ENCODE measurements at regions not wholly inside any gene's neighbourhood (a gene's known extent, or its start where the extent isn't known, plus 50 kb on each side); places are given as distances from the start of the nearest gene placed in this dataset.

GRCh38 chr3:61349717-61350116 lies 98.5 kb upstream of the FHIT start:
- Mint-ChIP-seq H3K27me3 (ENCODE audit: insufficient read depth) (no peaks in the 10 kb centered on the region; the same call in 1 of the 2 replicates), H3K9me3 (peaks cover 19% of the 10 kb centered on the region), H3K27ac (no peak overlapping the region), H3K4me1 (ENCODE audit: low read depth) (no peaks in the 10 kb centered on the region), H3K4me3 (no peak overlapping the region), H3K36me3 (ENCODE audit: low read depth) (no peaks in the 10 kb centered on the region)
- TF ChIP-seq, protein P1, sequence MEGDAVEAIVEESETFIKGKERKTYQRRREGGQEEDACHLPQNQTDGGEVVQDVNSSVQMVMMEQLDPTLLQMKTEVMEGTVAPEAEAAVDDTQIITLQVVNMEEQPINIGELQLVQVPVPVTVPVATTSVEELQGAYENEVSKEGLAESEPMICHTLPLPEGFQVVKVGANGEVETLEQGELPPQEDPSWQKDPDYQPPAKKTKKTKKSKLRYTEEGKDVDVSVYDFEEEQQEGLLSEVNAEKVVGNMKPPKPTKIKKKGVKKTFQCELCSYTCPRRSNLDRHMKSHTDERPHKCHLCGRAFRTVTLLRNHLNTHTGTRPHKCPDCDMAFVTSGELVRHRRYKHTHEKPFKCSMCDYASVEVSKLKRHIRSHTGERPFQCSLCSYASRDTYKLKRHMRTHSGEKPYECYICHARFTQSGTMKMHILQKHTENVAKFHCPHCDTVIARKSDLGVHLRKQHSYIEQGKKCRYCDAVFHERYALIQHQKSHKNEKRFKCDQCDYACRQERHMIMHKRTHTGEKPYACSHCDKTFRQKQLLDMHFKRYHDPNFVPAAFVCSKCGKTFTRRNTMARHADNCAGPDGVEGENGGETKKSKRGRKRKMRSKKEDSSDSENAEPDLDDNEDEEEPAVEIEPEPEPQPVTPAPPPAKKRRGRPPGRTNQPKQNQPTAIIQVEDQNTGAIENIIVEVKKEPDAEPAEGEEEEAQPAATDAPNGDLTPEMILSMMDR (IDR thresholded peaks at IDR 0.05): no peak
- no peak for DNase-seq

GRCh38 chr3:61350782-61351309 lies 99.6 kb upstream of the FHIT start:
- H3K27ac Mint-ChIP-seq: no peak overlapping the region
- no peak overlapping the region for H3K4me3 Mint-ChIP-seq
- TF ChIP-seq, protein P1 (IDR thresholded peaks at IDR 0.05): no peak
- no peaks in the 10 kb centered on the region for H3K4me1 Mint-ChIP-seq (ENCODE audit: low read depth)
- no peak for DNase-seq
- no peaks in the 10 kb centered on the region for H3K27me3 Mint-ChIP-seq (ENCODE audit: insufficient read depth)
- no peaks in the 10 kb centered on the region for H3K36me3 Mint-ChIP-seq (ENCODE audit: low read depth)
- H3K9me3 Mint-ChIP-seq: peaks cover 19% of the 10 kb centered on the region

DNA sequence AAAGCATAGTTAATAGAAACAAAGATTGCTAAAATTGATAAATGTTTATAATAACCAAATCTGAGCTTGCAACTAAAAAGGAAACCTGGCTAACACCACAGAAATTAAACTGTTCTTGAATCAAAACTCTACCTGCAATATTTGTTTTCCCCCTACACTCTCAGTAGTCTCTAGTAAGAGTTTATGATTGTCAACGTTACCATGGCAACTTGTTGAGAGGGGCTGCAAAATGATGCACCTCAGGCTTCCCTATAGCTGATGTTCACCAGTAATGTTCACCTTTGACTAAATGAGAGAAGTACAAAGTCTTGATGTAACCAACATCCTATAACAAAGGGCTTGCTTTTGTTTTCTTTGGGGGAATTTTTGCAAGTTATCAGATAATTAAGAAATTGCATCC lies 101.1 kb upstream of the FHIT start:
- TF ChIP-seq, protein P1 (IDR thresholded peaks at IDR 0.05): no peak
- Mint-ChIP-seq H3K9me3 (peaks cover 14% of the 10 kb centered on the region), H3K27ac (no peak overlapping the region), H3K4me3 (no peak overlapping the region), H3K4me1 (ENCODE audit: low read depth) (no peaks in the 10 kb centered on the region), H3K27me3 (ENCODE audit: insufficient read depth) (no peaks in the 10 kb centered on the region), H3K36me3 (ENCODE audit: low read depth) (no peaks in the 10 kb centered on the region)
- no peak for DNase-seq

DNA sequence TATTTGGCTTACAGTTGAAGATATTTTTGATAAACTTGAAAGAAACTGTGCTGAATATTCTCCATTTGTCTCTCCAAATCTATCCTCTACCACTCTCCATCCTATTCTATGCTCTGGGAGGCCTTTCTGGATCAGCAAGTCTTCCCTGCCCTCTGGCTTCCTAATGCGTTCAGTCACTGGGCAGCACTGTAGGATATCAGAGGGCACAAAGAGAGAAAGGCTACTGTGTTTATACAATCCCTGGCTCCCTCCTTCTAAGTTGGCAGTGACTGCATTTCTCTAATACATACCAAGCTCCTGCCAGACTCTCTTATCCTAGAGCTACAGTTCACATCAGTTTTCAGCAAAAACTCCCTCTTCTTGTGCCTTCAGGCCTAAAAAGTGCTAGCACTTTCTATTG lies 102.1 kb upstream of the FHIT start:
- Mint-ChIP-seq H3K36me3 (ENCODE audit: low read depth) (no peaks in the 10 kb centered on the region), H3K27me3 (ENCODE audit: insufficient read depth) (no peaks in the 10 kb centered on the region), H3K9me3 (peaks cover 14% of the 10 kb centered on the region), H3K4me3 (no peak overlapping the region), H3K27ac (no peak overlapping the region), H3K4me1 (ENCODE audit: low read depth) (no peaks in the 10 kb centered on the region)
- TF ChIP-seq, protein P1 (IDR thresholded peaks at IDR 0.05): no peak
- no peak for DNase-seq

DNA sequence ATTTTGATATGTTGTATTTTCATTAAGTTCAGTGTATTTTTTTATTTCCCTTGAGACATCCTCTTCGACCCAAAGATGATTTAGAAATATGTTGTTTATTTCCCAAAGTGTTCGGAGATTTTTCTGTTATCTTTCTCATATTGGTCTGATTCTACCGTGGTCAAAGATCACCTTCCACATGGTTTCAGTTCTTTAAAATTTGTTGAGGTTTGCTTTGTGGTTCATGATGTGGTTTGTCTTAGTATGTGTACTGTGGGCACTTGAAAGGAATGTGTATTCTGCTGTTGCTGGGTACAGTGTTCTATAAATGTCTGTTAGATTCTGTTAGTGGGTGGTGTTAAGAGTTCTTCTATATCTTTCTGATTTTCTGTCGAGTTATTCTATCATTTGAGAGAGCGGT lies 103.4 kb upstream of the FHIT start:
- H3K4me3 Mint-ChIP-seq: no peak overlapping the region
- H3K36me3 Mint-ChIP-seq (ENCODE audit: low read depth): no peaks in the 10 kb centered on the region
- no peaks in the 10 kb centered on the region for H3K27me3 Mint-ChIP-seq (ENCODE audit: insufficient read depth)
- H3K4me1 Mint-ChIP-seq (ENCODE audit: low read depth): no peaks in the 10 kb centered on the region
- no peak overlapping the region for H3K27ac Mint-ChIP-seq
- peaks cover 6% of the 10 kb centered on the region for H3K9me3 Mint-ChIP-seq
- no peak for DNase-seq
- TF ChIP-seq, protein P1 (IDR thresholded peaks at IDR 0.05): no peak

DNA sequence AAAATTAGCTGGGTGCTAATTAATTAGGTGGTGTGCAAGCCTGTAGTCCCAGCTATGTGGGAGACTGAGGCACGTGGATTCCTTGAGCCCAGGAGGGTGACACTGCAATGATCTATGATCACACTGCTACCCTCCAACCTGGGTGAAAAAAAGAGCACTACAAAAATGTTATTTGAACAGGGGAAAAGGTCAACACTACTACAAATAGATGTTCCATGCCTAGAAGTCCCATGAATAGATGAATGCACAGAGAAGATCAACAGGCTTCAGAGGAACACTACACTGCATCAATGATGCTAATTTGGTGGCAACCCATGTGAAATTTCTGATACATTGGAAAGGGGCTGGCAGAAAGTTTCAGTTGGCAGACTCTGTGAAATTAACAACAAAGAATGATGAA lies 105.4 kb upstream of the FHIT start:
- no peaks in the 10 kb centered on the region for H3K36me3 Mint-ChIP-seq (ENCODE audit: low read depth)
- no peak for DNase-seq
- no peak overlapping the region for H3K27ac Mint-ChIP-seq
- H3K27me3 Mint-ChIP-seq (ENCODE audit: insufficient read depth): no peaks in the 10 kb centered on the region
- H3K4me3 Mint-ChIP-seq: no peak overlapping the region
- TF ChIP-seq, protein P1 (IDR thresholded peaks at IDR 0.05): no peak
- H3K9me3 Mint-ChIP-seq: no peaks in the 10 kb centered on the region; the same call in 1 of the 2 replicates
- H3K4me1 Mint-ChIP-seq (ENCODE audit: low read depth): no peaks in the 10 kb centered on the region

Measured in HFFc6 (cell line).